ENCODE measurements at regions not wholly inside any gene's neighbourhood (a gene's known extent, or its start where the extent isn't known, plus 50 kb on each side); places are given as distances from the start of the nearest gene placed in this dataset.

GRCh38 chr12:81022531-81022930 lies 55.3 kb upstream of the ACSS3 start:
- intact Hi-C loops (cut with micrococcal nuclease) = no loop called here
- DNase-seq (no peak), ATAC-seq (peak; percentile 63)

DNA sequence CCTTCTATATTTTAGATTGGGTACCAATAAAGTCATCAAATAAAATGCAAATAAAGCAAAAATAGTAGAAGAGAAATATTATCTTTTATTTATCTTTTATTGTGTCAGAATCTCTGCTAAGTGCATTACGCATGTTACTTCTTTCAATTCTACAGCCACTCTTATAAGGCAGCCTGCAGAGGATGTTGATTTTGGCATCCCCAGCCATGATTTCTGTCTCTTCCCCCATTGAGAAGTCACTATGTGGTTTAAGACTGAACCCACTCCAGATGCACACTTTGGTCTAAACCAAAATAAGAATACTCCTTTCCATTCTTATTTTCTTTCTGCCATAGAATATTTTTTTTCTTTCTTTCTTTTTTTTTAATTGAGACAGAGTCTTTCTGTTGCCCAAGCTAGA lies 56.0 kb upstream of the ACSS3 start:
- peak; percentile 74 for ATAC-seq
- no peak for DNase-seq
- intact Hi-C loops (cut with micrococcal nuclease) = no loop called here

GRCh38 chr12:81021131-81021748 lies 56.6 kb upstream of the ACSS3 start:
- ATAC-seq (peak; percentile 86), DNase-seq (no peak)
- intact Hi-C loops (cut with micrococcal nuclease) = no loop called here

GRCh38 chr12:81017792-81018191 lies 60.1 kb upstream of the ACSS3 start:
- intact Hi-C loops (cut with micrococcal nuclease) = no loop called here
- ATAC-seq = no peak
- no peak for DNase-seq

- ATAC-seq (no peak), DNase-seq (no peak)
- intact Hi-C loops (cut with micrococcal nuclease) = no loop called here
Observed at GRCh38 chr12:81015510-81015909, 62.4 kb upstream of the ACSS3 start.

GRCh38 chr12:81010641-81011040 lies 67.2 kb upstream of the ACSS3 start:
- ATAC-seq (no peak), DNase-seq (no peak)
- intact Hi-C loops (cut with micrococcal nuclease) = no loop called here

GRCh38 chr12:81005606-81006005 lies 67.9 kb upstream of the LIN7A start:
- intact Hi-C loops (cut with micrococcal nuclease) = no loop called here
- ATAC-seq = peak; percentile 87
- no peak for DNase-seq

DNA sequence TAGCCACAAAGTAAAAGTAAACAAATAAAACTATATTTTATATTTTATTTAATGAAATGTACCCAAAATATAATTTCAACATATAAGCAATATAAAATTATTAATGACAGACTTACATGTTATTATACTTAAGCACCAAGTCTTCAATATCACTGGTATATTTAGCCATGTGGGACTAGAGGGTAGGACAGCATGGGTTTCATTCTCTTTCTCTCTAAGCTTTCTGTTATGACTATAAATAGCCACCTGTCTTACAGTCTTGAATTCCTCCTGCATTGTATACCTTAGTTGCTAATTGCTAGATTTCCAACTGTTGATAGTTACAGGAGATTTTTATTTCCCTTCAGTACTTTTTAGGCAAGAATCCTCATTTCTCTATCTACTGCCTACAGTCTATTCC lies 63.1 kb upstream of the LIN7A start:
- ATAC-seq = no peak
- intact Hi-C loops (cut with micrococcal nuclease) = no loop called here
- DNase-seq = no peak

DNA sequence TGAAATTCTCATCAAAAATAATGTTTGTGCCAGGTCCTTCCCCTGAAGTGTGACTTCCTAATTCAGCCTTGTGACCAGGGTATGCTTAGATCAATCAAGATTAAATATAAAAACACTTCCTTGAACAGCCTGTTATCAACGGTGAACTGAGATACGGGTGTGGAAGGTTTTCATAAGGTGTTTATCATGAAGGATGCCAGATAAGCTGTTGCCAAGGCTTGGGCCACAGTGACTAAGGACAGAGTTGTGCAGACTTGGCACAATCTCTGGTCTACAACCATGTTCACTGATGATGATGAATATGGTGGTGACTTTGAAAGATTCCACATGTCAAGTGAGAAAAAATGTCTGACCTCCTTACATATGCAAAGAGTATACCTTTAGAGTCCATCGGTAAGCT lies 51.3 kb upstream of the LIN7A start:
- DNase-seq = no peak
- no peak for ATAC-seq
- intact Hi-C loops (cut with micrococcal nuclease) = no loop called here
